Keratinocyte (primary cell): ENCODE measurements at regions not wholly inside any gene's neighbourhood (a gene's known extent, or its start where the extent isn't known, plus 50 kb on each side); places are given as distances from the start of the nearest gene placed in this dataset.
A peak's percentile ranks its signal among the peaks of the same experiment; 100 is the strongest.

Experiments
- DNase-seq: peaks from one replicate; pipeline ENCODE4 v3.0.0-alpha.2; 2011; ENCODE audit warnings: low read depth, missing footprints, low spot score
- FAIRE-seq: peaks from 2 replicates; lab custom pipeline; 2011; peaks lifted over from hg19 to GRCh38; lab: Jason Lieb, UNC
- H2AFZ ChIP-seq: 2 replicates; pipeline ENCODE4 v1.6.0; 2012; ENCODE audit warnings: low read length, control low read depth, inconsistent platforms; ENCODE audit not compliant: control insufficient read depth
- H3K27ac ChIP-seq: 2 replicates; pipeline ENCODE4 v1.5.1; 2011; ENCODE audit warnings: low read length; ENCODE audit not compliant: control insufficient read depth, insufficient read depth
- H3K27me3 ChIP-seq: 3 replicates; pipeline ENCODE4 v1.6.0; 2011; ENCODE audit warnings: low read length; ENCODE audit not compliant: control insufficient read depth, insufficient read depth; ENCODE audit errors: extremely low read depth
- H3K36me3 ChIP-seq, 2 experiments: 2 replicates in 1 of 2; 3 replicates in 1 of 2; pipeline ENCODE4 v1.5.1; 2011; ENCODE audit warnings: low read length in 2 of 2, mild to moderate bottlenecking in 1 of 2; ENCODE audit not compliant: control insufficient read depth in 2 of 2, insufficient read depth in 2 of 2; ENCODE audit errors: extremely low read depth in 1 of 2
- H3K4me1 ChIP-seq: 3 replicates; pipeline ENCODE4 v1.5.1; 2011; ENCODE audit warnings: low read length; ENCODE audit not compliant: control insufficient read depth, insufficient read depth; ENCODE audit errors: extremely low read depth
- H3K4me2 ChIP-seq: 3 replicates; pipeline ENCODE4 v1.6.0; 2011; ENCODE audit warnings: low read depth, low read length; ENCODE audit not compliant: control insufficient read depth, insufficient read depth; ENCODE audit errors: extremely low read depth
- H3K4me3 ChIP-seq, 3 experiments: fragments of 200-600 bp in 1 of 3; sonication (generic) in 1 of 3; 2 replicates in 2 of 3; 3 replicates in 1 of 3; pipeline ENCODE4 v1.5.1; 2011 to 2016; ENCODE audit warnings: low read length in 3 of 3, mild to moderate bottlenecking in 3 of 3, control low read depth in 2 of 3, inconsistent platforms in 1 of 3, low read depth in 1 of 3, mixed read lengths in 1 of 3, mixed run types in 1 of 3, moderate library complexity in 1 of 3; ENCODE audit not compliant: control insufficient read depth in 2 of 3, insufficient read depth in 2 of 3; ENCODE audit errors: extremely low read depth in 1 of 3
- H3K79me2 ChIP-seq: 2 replicates; pipeline ENCODE4 v1.6.0; 2012; ENCODE audit warnings: low read length; ENCODE audit not compliant: control insufficient read depth, insufficient read depth
- H3K9ac ChIP-seq: 3 replicates; pipeline ENCODE4 v1.6.0; 2011; ENCODE audit warnings: low read length; ENCODE audit not compliant: control insufficient read depth, insufficient read depth; ENCODE audit errors: extremely low read depth
- H3K9me1 ChIP-seq: 3 replicates; pipeline ENCODE4 v1.6.0; 2011; ENCODE audit warnings: low read length; ENCODE audit not compliant: control insufficient read depth, insufficient read depth; ENCODE audit errors: extremely low read depth
- H3K9me3 ChIP-seq: 2 replicates; pipeline ENCODE4 v1.5.1; 2012; ENCODE audit warnings: low read depth, low read length; ENCODE audit not compliant: control insufficient read depth
- H4K20me1 ChIP-seq: 3 replicates; pipeline ENCODE4 v1.6.0; 2011; ENCODE audit warnings: low read length; ENCODE audit not compliant: control insufficient read depth, insufficient read depth; ENCODE audit errors: extremely low read depth
- EZH2 ChIP-seq: IDR thresholded peaks from one replicate; pipeline ENCODE4 v1.6.1; 2012; ENCODE audit warnings: inconsistent platforms, mild to moderate bottlenecking, low read length, moderate library complexity
- dilution Hi-C: fragments of 300-500 bp; cut with MboI; formaldehyde crosslinking; loops from one replicate; pipeline ENCODE4 v1.7.0; 2020; ENCODE audit warnings: low sequenced_read_pairs; ENCODE audit not compliant: extremely low pct_ligation_motif_present
- TF ChIP-seq, protein P1 (sequence below), 3 experiments: IDR thresholded peaks in 1 of 3; conservative IDR thresholded peaks in 1 of 3; optimal IDR thresholded peaks in 1 of 3; 2 replicates in 2 of 3; 3 replicates in 1 of 3; pipeline versions ENCODE3 to v1.5.1; 2011; ENCODE audit warnings: low read length in 3 of 3, mild to moderate bottlenecking in 3 of 3, moderate library complexity in 2 of 3, control low read depth in 1 of 3, inconsistent platforms in 1 of 3; ENCODE audit not compliant: insufficient read depth in 2 of 3; ENCODE audit errors: extremely low read depth in 1 of 3

DNA sequence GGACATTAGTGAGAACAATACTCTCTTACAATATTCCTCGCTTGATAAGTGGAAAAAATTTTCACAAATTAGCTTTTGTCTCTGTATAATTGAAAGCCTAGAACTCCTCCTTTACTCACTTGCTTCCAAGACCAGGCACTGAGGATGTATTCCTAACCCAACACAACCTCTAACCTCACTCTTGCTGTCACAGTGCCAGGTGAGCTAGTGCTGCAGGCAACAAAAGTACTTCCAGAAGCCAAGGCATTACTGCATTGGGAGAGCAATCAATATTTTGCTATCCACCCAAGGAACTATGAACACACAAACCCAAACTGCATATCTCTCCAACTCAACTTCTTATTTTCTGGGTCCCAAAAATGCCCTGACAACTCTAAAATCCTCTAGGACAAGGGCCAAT lies 1081.0 kb downstream of the VRK1 start:
- Histone ChIP-seq H2AFZ (no peak overlapping the region), H3K27me3 (no peaks in the 10 kb centered on the region), H3K4me2 (no peak overlapping the region), H3K79me2 (no peaks in the 10 kb centered on the region), H3K4me3 (no peak overlapping the region), H3K27ac (no peak overlapping the region), H4K20me1 (no peaks in the 10 kb centered on the region), H3K4me1 (peaks cover 11% of the 10 kb centered on the region), H3K9ac (no peak overlapping the region), H3K9me3 (no peaks in the 10 kb centered on the region), H3K9me1 (no peaks in the 10 kb centered on the region), H3K36me3 (no peaks in the 10 kb centered on the region)
- TF ChIP-seq, protein P1, sequence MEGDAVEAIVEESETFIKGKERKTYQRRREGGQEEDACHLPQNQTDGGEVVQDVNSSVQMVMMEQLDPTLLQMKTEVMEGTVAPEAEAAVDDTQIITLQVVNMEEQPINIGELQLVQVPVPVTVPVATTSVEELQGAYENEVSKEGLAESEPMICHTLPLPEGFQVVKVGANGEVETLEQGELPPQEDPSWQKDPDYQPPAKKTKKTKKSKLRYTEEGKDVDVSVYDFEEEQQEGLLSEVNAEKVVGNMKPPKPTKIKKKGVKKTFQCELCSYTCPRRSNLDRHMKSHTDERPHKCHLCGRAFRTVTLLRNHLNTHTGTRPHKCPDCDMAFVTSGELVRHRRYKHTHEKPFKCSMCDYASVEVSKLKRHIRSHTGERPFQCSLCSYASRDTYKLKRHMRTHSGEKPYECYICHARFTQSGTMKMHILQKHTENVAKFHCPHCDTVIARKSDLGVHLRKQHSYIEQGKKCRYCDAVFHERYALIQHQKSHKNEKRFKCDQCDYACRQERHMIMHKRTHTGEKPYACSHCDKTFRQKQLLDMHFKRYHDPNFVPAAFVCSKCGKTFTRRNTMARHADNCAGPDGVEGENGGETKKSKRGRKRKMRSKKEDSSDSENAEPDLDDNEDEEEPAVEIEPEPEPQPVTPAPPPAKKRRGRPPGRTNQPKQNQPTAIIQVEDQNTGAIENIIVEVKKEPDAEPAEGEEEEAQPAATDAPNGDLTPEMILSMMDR (optimal IDR thresholded peaks at IDR 0.05 in 1 of 3, IDR thresholded peaks at IDR 0.05 in 1 of 3, conservative IDR thresholded peaks at IDR 0.05 in 1 of 3; ENCODE audit: extremely low read depth in 1 of 3, insufficient read depth in 2 of 3, low read length in 3 of 3) = no peak
- no peak for TF ChIP-seq EZH2
- dilution Hi-C loops = no loop called here
- FAIRE-seq (peak; percentile 36), DNase-seq (no peak)

DNA sequence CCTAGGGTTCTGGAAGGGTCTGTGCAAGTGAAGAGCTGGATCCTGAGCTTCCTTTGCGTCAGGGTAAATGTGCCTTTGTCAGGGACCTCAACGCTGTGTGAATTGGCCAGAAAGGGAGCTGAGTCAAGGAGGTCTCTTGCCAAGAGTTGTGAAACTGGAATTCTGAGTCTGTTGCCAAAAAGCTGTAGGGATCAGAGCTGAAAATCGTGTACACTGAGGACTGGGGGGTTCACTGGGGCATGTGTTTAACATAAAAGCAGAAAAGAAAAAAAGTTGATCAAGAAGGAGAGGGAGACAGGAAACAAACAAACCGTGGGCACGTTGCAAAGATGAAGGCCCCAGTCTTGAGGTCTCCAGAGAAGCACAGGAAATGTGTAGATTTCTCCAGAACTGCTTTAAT lies 1081.5 kb downstream of the VRK1 start:
- Histone ChIP-seq H3K9me1 (no peaks in the 10 kb centered on the region), H3K36me3 (no peaks in the 10 kb centered on the region), H3K9ac (no peak overlapping the region), H3K4me2 (no peak overlapping the region), H2AFZ (no peak overlapping the region), H3K27me3 (no peaks in the 10 kb centered on the region), H3K27ac (no peak overlapping the region), H3K4me3 (no peak overlapping the region), H3K4me1 (peaks cover 11% of the 10 kb centered on the region), H4K20me1 (no peaks in the 10 kb centered on the region), H3K79me2 (no peaks in the 10 kb centered on the region), H3K9me3 (no peaks in the 10 kb centered on the region)
- no peak for DNase-seq
- dilution Hi-C loops = no loop called here
- TF ChIP-seq, protein P1 (optimal IDR thresholded peaks at IDR 0.05 in 1 of 3, IDR thresholded peaks at IDR 0.05 in 1 of 3, conservative IDR thresholded peaks at IDR 0.05 in 1 of 3; ENCODE audit: extremely low read depth in 1 of 3, insufficient read depth in 2 of 3, low read length in 3 of 3) = no peak
- TF ChIP-seq EZH2 = no peak
- peak; percentile 74 for FAIRE-seq
